ENCODE measurements at regions not wholly inside any gene's neighbourhood (a gene's known extent, or its start where the extent isn't known, plus 50 kb on each side); places are given as distances from the start of the nearest gene placed in this dataset.
"Not testable (repeated sequence)": the region's sequence is repeated elsewhere in the genome, so short reads cannot be mapped to it uniquely, and the experiment has no call there.

GRCh38 chr3:11711876-11712275 is 68.2 kb upstream of the VGLL4 start:
- DNase-seq, result peak; percentile 74

- no peak for DNase-seq
These were observed 66.1 kb upstream of the VGLL4 start for GRCh38 chr3:11709782-11710181.

- not testable (repeated sequence) for DNase-seq
These were observed 63.4 kb upstream of the VGLL4 start for GRCh38 chr3:11707084-11707483.

GRCh38 chr3:11706604-11707003 is 62.9 kb upstream of the VGLL4 start:
- peak; percentile 80 for DNase-seq

- DNase-seq, result peak; percentile 91
These were observed 61.3 kb upstream of the VGLL4 start for GRCh38 chr3:11705049-11705448.

GRCh38 chr3:11703146-11703545 is 59.4 kb upstream of the VGLL4 start:
- no peak for DNase-seq

GRCh38 chr3:11699083-11699427 is 55.3 kb upstream of the VGLL4 start:
- DNase-seq, result no peak

- DNase-seq, result no peak
These were observed 54.8 kb upstream of the VGLL4 start for GRCh38 chr3:11698326-11699082.

GRCh38 chr3:11697701-11698100 is 54.0 kb upstream of the VGLL4 start:
- no peak for DNase-seq

GRCh38 chr3:11696054-11696453 is 52.3 kb upstream of the VGLL4 start:
- no peak for DNase-seq
